Activated CD8-positive, alpha-beta T cell treated with anti-CD3 and anti-CD28 coated beads for 36 hours (primary cell): ENCODE measurements at regions not wholly inside any gene's neighbourhood (a gene's known extent, or its start where the extent isn't known, plus 50 kb on each side); places are given as distances from the start of the nearest gene placed in this dataset.

ENCODE experiments used
- ATAC-seq: fragments of 200-7000 bp; cut with Tn5 transposase; one replicate; pipeline ENCODE4 v1.10.0; 2021; ENCODE audit warnings: mild to moderate bottlenecking, moderate library complexity
- CTCF ChIA-PET: fragments of 350-600 bp; sonication (Branson Sonifier 250); formaldehyde crosslinking; loops from one replicate; lab custom pipeline; 2021; ENCODE audit warnings: antibody characterized with exemption; lab: Charles Lee
- POLR2A ChIA-PET: fragments of 350-600 bp; sonication (Branson Sonifier 250); formaldehyde crosslinking; loops from one replicate; lab custom pipeline; 2021; ENCODE audit warnings: antibody characterized with exemption; lab: Charles Lee
- DNase-seq: peaks from one replicate; pipeline ENCODE4 v3.0.0-alpha.2; 2020
- H3K27ac Mint-ChIP-seq: one replicate; pipeline ENCODE4 v1.8.0; 2021; ENCODE audit warnings: mild to moderate bottlenecking, mixed read lengths
- H3K27me3 Mint-ChIP-seq: one replicate; pipeline ENCODE4 v1.8.0; 2021; ENCODE audit warnings: mixed read lengths
- H3K36me3 Mint-ChIP-seq: one replicate; pipeline ENCODE4 v1.8.0; 2021; ENCODE audit warnings: low read depth, mixed read lengths
- H3K4me1 Mint-ChIP-seq: one replicate; pipeline ENCODE4 v1.8.0; 2021; ENCODE audit warnings: low read depth, mixed read lengths
- H3K4me3 Mint-ChIP-seq: one replicate; pipeline ENCODE4 v1.8.0; 2021; ENCODE audit warnings: mild to moderate bottlenecking, moderate library complexity, mixed read lengths
- H3K9me3 Mint-ChIP-seq: one replicate; pipeline ENCODE4 v1.8.0; 2021; ENCODE audit warnings: mixed read lengths
- CTCF ChIP-seq: fragments of 200-600 bp; IDR thresholded peaks from one replicate; pipeline ENCODE4 v1.8.0; 2022; ENCODE audit warnings: antibody characterized with exemption, mild to moderate bottlenecking
- intact Hi-C: fragments of 100-400 bp; cut with micrococcal nuclease; formaldehyde crosslinking; loops from one replicate; pipeline ENCODE4 v1.10.0; 2022

GRCh38 chr12:46934374-46935111 lies 108.7 kb upstream of the SLC38A4 start:
- Mint-ChIP-seq H3K27me3 (peaks cover 9% of the 10 kb centered on the region), H3K36me3 (no peaks in the 10 kb centered on the region), H3K4me3 (no peak overlapping the region), H3K27ac (no peak overlapping the region), H3K4me1 (no peaks in the 10 kb centered on the region), H3K9me3 (no peaks in the 10 kb centered on the region)
- ChIA-PET CTCF (interaction anchor here (1.5 to 2.0 kb wide), 4 partner anchors 9 to 19 kb away, joined by 3 to 4 read pairs (median 4); no protein-coding TSS in a partner anchor), POLR2A (no interaction called here)
- no peak for ATAC-seq
- no peak for DNase-seq
- intact Hi-C loops: no loop called here
- TF ChIP-seq CTCF: no peak

GRCh38 chr12:46935271-46935847 lies 109.6 kb upstream of the SLC38A4 start:
- no peak overlapping the region for H3K4me3 Mint-ChIP-seq
- intact Hi-C loops: no loop called here
- H3K36me3 Mint-ChIP-seq: no peaks in the 10 kb centered on the region
- ChIA-PET CTCF (interaction anchor here (1.5 kb wide), 1 partner anchor 18 kb away, joined by 4 read pairs; no protein-coding TSS in a partner anchor), POLR2A (no interaction called here)
- no peaks in the 10 kb centered on the region for H3K4me1 Mint-ChIP-seq
- no peak for ATAC-seq
- TF ChIP-seq CTCF: no peak
- DNase-seq: no peak
- no peaks in the 10 kb centered on the region for H3K9me3 Mint-ChIP-seq
- H3K27ac Mint-ChIP-seq: no peak overlapping the region
- H3K27me3 Mint-ChIP-seq: peaks cover 9% of the 10 kb centered on the region

- no peak for DNase-seq
- H3K27me3 Mint-ChIP-seq: peaks cover 9% of the 10 kb centered on the region
- H3K27ac Mint-ChIP-seq: no peak overlapping the region
- TF ChIP-seq CTCF: no peak
- no peaks in the 10 kb centered on the region for H3K9me3 Mint-ChIP-seq
- intact Hi-C loops: no loop called here
- CTCF ChIA-PET: interaction anchor here (1.5 kb wide), 2 partner anchors 12 to 18 kb away, joined by 3 to 4 read pairs; no protein-coding TSS in a partner anchor
- H3K4me1 Mint-ChIP-seq: no peaks in the 10 kb centered on the region
- no peak overlapping the region for H3K4me3 Mint-ChIP-seq
- ATAC-seq: no peak
- POLR2A ChIA-PET: no interaction called here
- H3K36me3 Mint-ChIP-seq: no peaks in the 10 kb centered on the region
Measured at GRCh38 chr12:46936042-46936441, 110.2 kb upstream of the SLC38A4 start.

- DNase-seq (no peak), ATAC-seq (no peak)
- Mint-ChIP-seq H3K9me3 (no peaks in the 10 kb centered on the region), H3K36me3 (no peaks in the 10 kb centered on the region), H3K27me3 (peaks cover 9% of the 10 kb centered on the region), H3K4me1 (no peaks in the 10 kb centered on the region), H3K27ac (no peak overlapping the region), H3K4me3 (no peak overlapping the region)
- POLR2A ChIA-PET: no interaction called here
- intact Hi-C loops: no loop called here
- CTCF ChIA-PET: interaction anchor here (1.3 to 1.6 kb wide), 2 partner anchors 14 to 84 kb away, joined by 3 read pairs; no protein-coding TSS in a partner anchor
- TF ChIP-seq CTCF: no peak
Measured at GRCh38 chr12:46938071-46938678, 112.4 kb upstream of the SLC38A4 start.
